ENCODE measurements at regions not wholly inside any gene's neighbourhood (a gene's known extent, or its start where the extent isn't known, plus 50 kb on each side); places are given as distances from the start of the nearest gene placed in this dataset.

DNA sequence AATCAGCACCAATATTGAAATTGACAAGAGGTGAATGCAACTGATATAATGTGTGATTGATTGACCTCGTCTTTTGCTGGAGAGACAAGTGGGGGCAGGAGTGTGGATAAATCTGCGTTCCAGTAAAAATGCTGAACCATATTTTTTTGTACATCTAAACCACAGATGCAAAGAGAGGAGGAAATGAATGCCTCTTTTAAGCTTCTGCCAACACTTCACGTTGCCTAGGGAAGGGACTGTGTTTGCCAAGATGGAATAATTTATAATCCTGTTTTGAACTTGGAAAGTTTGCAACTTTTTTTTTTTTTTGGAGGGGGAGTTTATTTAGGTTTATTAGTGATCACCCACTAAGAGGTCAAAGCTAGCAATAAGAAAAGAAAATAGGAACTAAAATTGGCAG, 288.2 kb upstream of the EEF2KMT start:
- Histone ChIP-seq H3K27ac (ENCODE audit: low read depth, low read length) (no peak overlapping the region), H3K9me3 (ENCODE audit: control insufficient read depth, insufficient read depth, low read length) (peaks cover 42% of the 10 kb centered on the region), H3K27me3 (ENCODE audit: control insufficient read depth, insufficient read depth, low read length) (no peaks in the 10 kb centered on the region), H3K4me3 (ENCODE audit: low read depth, low read length) (no peak overlapping the region)
- POLR2A ChIA-PET: interaction anchor here (0.7 kb wide), 1 partner anchor 1827 kb away, joined by 3 read pairs; no protein-coding TSS in a partner anchor
- no peak for DNase-seq (ENCODE audit: low read depth, low spot score)
- TF ChIP-seq, protein P1, sequence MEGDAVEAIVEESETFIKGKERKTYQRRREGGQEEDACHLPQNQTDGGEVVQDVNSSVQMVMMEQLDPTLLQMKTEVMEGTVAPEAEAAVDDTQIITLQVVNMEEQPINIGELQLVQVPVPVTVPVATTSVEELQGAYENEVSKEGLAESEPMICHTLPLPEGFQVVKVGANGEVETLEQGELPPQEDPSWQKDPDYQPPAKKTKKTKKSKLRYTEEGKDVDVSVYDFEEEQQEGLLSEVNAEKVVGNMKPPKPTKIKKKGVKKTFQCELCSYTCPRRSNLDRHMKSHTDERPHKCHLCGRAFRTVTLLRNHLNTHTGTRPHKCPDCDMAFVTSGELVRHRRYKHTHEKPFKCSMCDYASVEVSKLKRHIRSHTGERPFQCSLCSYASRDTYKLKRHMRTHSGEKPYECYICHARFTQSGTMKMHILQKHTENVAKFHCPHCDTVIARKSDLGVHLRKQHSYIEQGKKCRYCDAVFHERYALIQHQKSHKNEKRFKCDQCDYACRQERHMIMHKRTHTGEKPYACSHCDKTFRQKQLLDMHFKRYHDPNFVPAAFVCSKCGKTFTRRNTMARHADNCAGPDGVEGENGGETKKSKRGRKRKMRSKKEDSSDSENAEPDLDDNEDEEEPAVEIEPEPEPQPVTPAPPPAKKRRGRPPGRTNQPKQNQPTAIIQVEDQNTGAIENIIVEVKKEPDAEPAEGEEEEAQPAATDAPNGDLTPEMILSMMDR (IDR thresholded peaks at IDR 0.05; ENCODE audit: low read depth, low read length): no peak
- CTCF ChIA-PET: no interaction called here

DNA sequence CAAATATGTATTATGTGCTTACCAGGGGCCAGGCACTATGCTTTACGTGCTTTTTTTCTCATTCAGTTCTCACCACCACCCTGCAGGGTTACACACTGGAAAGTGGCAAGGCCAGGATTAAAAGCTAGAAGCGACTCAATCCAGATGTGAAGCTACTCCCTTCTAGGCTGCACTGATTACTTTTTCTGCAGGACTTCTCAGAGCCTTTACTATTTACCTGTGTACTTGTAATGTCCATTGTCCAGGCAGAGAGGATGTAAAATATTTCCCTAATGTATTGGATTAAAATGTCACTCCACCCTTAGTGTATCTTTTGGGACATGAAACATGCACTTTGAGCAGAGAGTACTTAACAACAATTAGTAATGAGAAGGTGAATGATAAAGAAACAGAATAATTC, 287.5 kb upstream of the EEF2KMT start:
- ChIA-PET CTCF (no interaction called here), POLR2A (no interaction called here)
- H3K27me3 ChIP-seq (ENCODE audit: control insufficient read depth, insufficient read depth, low read length): no peaks in the 10 kb centered on the region
- H3K9me3 ChIP-seq (ENCODE audit: control insufficient read depth, insufficient read depth, low read length): peaks cover 36% of the 10 kb centered on the region
- TF ChIP-seq, protein P1 (IDR thresholded peaks at IDR 0.05; ENCODE audit: low read depth, low read length): no peak
- no peak for DNase-seq (ENCODE audit: low read depth, low spot score)
- H3K27ac ChIP-seq (ENCODE audit: low read depth, low read length): no peak overlapping the region
- no peak overlapping the region for H3K4me3 ChIP-seq (ENCODE audit: low read depth, low read length)

DNA sequence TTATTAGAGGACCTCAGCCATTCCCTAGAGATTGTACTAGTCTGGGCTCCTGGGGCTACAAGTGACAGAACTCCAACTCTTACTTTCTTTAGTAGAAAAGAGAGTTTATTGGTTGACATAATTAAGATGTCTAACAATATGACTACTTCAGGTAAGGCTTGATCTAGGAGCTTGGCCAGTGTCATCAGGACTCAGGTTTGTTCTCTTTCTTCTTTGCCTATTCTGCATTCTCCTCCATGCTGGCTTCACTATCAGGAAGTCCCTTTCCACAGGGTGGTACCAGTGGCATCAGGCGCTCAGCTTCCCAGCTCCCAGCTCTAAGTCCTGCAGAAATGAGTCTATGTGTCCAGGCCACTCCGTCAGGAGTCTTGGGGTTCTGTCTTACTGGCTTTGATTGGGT, 286.1 kb upstream of the EEF2KMT start:
- Histone ChIP-seq H3K4me3 (ENCODE audit: low read depth, low read length) (no peak overlapping the region), H3K27ac (ENCODE audit: low read depth, low read length) (no peak overlapping the region), H3K27me3 (ENCODE audit: control insufficient read depth, insufficient read depth, low read length) (no peaks in the 10 kb centered on the region), H3K9me3 (ENCODE audit: control insufficient read depth, insufficient read depth, low read length) (peaks cover 41% of the 10 kb centered on the region)
- ChIA-PET CTCF (no interaction called here), POLR2A (no interaction called here)
- no peak for DNase-seq (ENCODE audit: low read depth, low spot score)
- TF ChIP-seq, protein P1 (IDR thresholded peaks at IDR 0.05; ENCODE audit: low read depth, low read length): no peak

DNA sequence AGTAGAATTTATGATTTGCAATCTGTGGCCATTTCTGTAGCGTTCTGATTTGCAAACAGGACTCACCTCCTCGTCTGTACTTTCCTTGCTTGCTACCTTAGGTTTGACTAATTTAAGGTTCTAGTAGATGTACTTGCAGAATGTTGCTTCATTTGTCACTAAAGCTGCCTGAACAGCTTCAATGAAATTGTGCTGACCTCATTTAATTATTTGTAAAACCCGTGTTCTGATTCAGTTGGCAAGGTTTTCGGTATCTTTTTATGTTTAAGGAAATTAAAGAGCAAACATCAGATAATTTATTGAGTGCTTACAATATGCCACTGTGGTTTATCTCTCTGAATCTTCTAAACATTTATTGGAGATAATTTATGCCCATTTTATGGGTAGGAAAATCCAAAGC, 284.9 kb upstream of the EEF2KMT start:
- Histone ChIP-seq H3K27ac (ENCODE audit: low read depth, low read length) (no peak overlapping the region), H3K9me3 (ENCODE audit: control insufficient read depth, insufficient read depth, low read length) (peaks cover 43% of the 10 kb centered on the region), H3K27me3 (ENCODE audit: control insufficient read depth, insufficient read depth, low read length) (no peaks in the 10 kb centered on the region), H3K4me3 (ENCODE audit: low read depth, low read length) (no peak overlapping the region)
- TF ChIP-seq, protein P1 (IDR thresholded peaks at IDR 0.05; ENCODE audit: low read depth, low read length): no peak
- DNase-seq (ENCODE audit: low read depth, low spot score): no peak
- ChIA-PET POLR2A (no interaction called here), CTCF (no interaction called here)

DNA sequence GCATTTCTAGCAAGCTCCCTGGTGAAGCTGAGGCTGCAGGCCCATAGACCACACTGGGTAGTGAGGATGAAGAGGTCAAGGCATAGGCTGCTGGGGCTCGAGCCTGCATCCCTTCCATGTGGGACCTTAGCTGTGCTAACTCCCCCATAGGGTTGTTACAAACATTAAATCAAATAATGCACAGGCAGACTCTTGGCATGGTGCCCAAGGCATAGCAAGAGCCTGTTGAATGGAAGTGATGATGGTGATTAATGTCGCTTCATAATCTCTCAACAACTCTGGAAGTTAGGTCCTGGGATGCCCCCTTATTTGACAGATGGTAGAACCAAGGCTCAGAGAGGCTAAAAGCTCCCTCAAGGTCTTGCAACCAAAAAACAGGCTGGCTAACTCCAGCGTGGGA, 283.9 kb upstream of the EEF2KMT start:
- Histone ChIP-seq H3K4me3 (ENCODE audit: low read depth, low read length) (no peak overlapping the region), H3K27ac (ENCODE audit: low read depth, low read length) (no peak overlapping the region), H3K9me3 (ENCODE audit: control insufficient read depth, insufficient read depth, low read length) (peaks cover 50% of the 10 kb centered on the region), H3K27me3 (ENCODE audit: control insufficient read depth, insufficient read depth, low read length) (no peaks in the 10 kb centered on the region)
- ChIA-PET POLR2A (no interaction called here), CTCF (interaction anchor here (0.5 kb wide), 1 partner anchor 162 kb away, joined by 6 read pairs; no protein-coding TSS in a partner anchor)
- no peak for DNase-seq (ENCODE audit: low read depth, low spot score)
- TF ChIP-seq, protein P1 (IDR thresholded peaks at IDR 0.05; ENCODE audit: low read depth, low read length): no peak
